ENCODE measurements at regions not wholly inside any gene's neighbourhood (a gene's known extent, or its start where the extent isn't known, plus 50 kb on each side); places are given as distances from the start of the nearest gene placed in this dataset.
A peak's percentile ranks its signal among the peaks of the same experiment; 100 is the strongest.
"Not testable (repeated sequence)": the region's sequence is repeated elsewhere in the genome, so short reads cannot be mapped to it uniquely, and the experiment has no call there.

- no peak for DNase-seq
These were observed 607.1 kb downstream of the PTPRC start for GRCh38 chr1:199245946-199246345.

GRCh38 chr1:199246716-199247115, 607.9 kb downstream of the PTPRC start:
- DNase-seq, result no peak

DNA sequence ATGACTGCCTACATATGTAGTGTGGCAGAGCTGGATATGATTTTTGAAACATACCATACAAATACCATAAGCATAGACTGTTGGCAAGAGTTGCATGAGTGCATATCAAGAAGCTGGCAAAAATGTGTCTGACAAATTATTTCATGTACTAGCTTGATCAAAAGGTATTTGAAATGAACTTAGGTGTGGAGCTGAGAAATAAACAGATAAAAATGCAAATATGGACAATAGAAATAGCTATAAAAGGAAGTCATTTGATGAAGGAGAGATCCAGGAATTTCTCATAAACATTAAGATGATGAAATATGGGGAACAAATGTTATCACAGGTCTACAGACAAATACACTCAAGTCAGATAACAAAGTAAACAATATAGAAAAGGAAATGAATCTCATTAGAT, 609.1 kb downstream of the PTPRC start:
- DNase-seq, result no peak

- DNase-seq, result not testable (repeated sequence)
These were observed 615.2 kb downstream of the PTPRC start for GRCh38 chr1:199254040-199254439.

DNA sequence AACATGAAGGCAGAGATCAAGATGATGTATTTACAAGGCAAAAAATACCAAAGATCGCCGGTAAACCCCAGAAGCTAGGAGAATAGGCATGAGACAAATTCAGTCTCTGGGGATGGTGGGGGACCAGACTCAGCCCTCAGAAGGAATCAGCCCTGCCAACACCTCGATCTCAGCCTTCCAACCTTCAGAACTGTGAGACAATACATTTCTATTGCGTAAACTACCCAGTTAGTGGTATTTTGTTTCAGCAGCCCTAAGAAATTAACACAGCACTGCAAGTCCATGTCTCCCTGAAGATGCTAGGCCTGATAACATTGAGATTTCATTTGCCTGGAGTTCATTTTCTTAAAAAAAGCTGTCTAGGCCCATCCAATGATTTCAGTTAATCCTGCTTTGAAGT, 622.5 kb downstream of the PTPRC start:
- DNase-seq, result no peak

GRCh38 chr1:199264283-199264682, 625.4 kb downstream of the PTPRC start:
- no peak for DNase-seq

GRCh38 chr1:199264911-199265310, 626.1 kb downstream of the PTPRC start:
- no peak for DNase-seq

DNA sequence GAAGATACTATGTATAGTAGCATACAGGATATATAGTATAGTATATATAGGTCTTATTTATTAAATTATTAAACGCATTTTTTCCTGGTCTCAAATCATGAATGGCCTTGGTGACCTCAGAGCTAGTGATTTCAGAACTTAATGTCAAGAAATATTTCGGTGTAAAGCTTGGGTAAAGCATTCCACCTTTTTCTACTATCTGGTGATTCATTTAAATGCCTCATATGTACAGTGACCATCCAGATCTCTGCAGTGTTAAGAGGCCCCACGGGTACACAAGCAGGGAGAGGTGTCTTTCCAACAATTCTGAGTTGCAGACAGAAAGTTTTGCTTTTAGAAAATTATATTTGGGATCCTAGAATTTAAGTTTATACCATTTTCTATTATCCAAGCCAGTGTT, 626.5 kb downstream of the PTPRC start:
- DNase-seq, result no peak

GRCh38 chr1:199269241-199269640, 630.4 kb downstream of the PTPRC start:
- no peak for DNase-seq

DNA sequence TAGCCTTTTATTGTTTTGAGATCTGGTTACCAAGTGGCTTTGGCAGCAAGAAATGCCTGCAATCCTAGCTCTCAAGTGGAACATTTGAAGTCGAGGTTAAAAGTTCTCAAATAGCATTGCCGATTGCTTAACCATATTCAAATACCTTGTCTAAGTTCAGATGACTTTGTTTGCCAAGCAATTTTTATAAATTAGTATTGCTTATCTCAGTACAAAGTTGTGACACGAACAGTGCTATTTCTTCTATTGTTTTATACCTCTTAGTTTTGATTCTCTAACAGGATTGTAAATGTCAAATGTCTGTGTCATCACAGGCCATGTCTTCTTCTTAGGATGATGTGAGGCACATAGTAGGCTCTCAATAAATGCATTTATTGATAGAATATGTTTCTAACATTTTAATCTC, 633.3 kb downstream of the PTPRC start:
- DNase-seq, result no peak

- DNase-seq, result peak; percentile 21
These were observed 633.8 kb downstream of the PTPRC start for GRCh38 chr1:199272628-199273086.

DNA sequence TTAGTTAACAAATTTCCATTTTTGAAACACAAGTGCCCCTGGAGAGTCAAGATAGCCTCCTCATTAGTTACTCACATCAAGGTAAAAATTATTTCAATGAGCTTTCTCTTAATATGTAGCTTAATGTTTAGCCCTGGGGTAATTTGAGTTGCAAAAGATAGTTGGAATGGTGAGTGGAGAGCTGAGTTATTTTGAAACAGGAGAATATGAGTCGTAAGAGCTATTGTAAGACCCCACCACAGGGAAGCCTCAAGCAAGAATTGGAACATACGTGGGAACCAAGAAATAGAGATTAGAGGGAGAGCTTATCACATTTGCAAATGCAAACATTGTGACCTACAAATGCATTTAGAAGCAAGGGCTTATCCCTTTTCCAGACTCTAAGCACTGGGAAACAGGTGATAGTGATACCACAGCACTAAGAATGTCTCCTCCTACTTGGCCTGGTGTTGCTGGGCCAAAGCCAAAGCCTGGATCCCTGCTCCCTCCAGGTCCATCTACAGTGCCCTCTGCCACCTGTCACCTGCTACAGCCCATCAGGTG, 635.1 kb downstream of the PTPRC start:
- no peak for DNase-seq

GRCh38 chr1:199279067-199279466, 640.2 kb downstream of the PTPRC start:
- DNase-seq, result no peak

DNA sequence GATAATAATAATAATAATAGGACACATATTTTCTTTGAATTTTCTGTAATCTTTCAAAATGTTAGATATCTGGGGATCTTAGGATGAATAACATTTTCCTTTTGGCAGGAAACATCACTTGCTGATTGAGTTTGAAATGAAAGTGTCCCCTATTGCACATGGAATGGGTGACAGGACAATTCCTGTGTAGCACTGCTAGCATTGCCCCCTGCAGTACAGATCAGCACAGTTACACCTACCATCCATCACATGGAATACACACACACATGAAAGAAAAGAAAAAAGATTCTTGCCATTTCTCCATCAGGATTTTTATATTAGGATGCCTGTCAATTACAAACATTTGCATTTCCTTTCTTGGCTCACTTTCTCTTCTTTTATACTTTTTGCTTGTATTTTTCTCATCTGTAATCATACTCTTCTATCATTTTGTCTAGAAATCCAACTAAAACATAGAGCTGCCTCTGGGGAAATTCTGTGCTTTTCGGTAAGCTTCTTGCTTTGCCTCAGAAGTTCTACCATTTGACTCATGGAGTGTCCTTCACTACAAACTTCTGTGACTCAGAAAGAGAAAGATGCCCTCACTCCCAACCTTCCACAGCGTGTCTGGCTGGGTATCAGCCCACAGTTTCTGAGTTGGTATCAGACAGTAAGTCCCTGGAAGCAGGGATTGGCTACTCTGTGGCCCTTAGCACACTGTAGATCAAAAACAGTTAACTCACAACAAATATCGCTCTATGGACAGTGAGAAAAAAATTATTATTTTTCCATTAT, 641.2 kb downstream of the PTPRC start:
- no peak for DNase-seq

- DNase-seq, result no peak
These were observed 644.0 kb downstream of the PTPRC start for GRCh38 chr1:199282751-199283305.

GRCh38 chr1:199283794-199284193, 645.0 kb downstream of the PTPRC start:
- DNase-seq, result no peak

DNA sequence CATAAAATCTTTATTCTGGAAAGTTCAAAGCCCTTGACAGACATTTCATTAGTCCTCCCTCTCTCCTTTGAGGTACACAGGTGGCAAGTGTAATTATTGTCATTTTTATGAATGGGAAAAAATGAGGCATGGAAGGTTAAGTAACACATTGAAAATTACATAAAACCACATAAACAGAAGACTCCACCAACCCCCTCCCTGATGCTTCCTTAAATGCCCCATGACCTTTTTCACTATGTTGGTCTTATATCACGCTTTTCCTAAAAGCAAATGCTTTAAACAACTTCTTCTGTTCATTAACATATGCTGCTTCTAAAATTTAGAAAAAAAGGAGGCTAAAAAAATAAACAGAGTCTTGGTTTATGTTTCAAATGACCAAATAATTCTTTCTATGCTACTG, 648.4 kb downstream of the PTPRC start:
- no peak for DNase-seq

- DNase-seq, result no peak
These were observed 648.8 kb downstream of the PTPRC start for GRCh38 chr1:199287647-199288046.

DNA sequence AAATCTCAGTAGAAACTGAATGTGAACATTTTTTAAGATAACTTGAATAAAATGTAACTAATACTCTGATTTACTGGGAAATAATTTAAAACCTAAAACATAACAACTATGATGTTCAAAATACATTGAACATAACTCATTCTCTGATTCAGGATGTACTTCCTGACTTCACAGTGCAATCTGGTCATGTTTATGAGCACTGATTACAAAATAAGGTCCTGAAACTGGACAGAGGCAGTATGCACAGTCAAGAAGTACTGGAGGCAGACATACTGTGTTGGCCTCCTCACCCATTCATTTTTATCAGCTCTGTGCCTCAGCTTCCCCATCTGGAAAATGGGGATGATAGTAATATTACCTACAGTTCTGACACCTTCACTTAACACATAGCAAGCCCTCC, 651.3 kb downstream of the PTPRC start:
- no peak for DNase-seq

DNA sequence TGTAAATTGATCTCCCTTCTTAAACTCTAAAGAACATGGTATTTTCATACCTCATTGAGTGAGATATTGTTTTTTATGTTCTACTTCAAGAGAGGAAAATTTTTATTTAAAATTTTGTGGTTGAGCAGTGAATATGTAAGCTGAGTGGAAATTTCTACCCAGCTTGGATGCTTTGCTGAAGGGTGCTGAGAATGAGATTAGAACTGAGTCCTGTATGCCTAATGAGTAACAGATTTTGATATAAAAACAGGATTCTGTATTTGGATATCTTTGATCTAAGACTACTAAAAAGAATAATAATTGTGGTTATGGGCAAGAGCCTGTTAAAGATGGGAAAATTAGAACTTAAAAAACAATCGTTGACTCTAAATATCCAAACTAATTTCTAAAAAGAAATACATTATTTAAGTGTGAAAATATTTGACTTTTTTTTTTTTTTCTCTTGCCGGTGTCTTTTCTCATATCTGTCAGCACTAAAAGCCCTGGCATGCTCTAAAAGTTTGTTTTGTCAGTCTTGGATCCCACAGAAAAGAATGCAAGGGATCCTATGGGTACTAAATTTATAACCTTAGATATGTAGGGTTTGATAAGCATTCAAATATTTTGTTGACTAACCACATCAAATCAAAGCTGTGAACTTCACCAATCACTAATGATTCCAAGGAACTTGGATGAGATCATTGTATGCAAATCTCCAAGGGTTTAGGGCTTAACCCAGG, 652.3 kb downstream of the PTPRC start:
- DNase-seq, result no peak

GRCh38 chr1:199292896-199293295, 654.1 kb downstream of the PTPRC start:
- DNase-seq, result no peak

DNA sequence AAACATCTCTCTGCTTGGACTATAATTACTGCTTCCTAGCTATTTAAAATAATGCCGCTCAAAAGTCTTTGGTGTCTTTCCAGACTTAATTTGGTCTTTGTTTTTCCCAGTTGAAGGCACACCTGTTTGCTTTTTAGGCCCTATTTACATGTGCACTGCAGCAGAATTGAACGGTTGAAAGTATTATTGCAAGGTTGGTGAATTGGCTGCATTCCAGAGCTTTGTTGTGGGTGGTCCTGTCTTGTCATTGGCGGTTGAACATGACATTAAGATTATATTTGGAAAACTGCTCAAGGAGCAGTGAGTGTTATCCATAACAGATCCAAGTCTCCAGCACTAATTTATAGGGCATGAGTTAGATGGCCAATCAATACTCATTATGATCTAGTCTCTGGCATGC, 656.3 kb downstream of the PTPRC start:
- no peak for DNase-seq

- no peak for DNase-seq
These were observed 658.3 kb downstream of the PTPRC start for GRCh38 chr1:199297174-199297573.

- DNase-seq, result no peak
These were observed 659.0 kb downstream of the PTPRC start for GRCh38 chr1:199297887-199298286.
